ENCODE measurements at regions not wholly inside any gene's neighbourhood (a gene's known extent, or its start where the extent isn't known, plus 50 kb on each side); places are given as distances from the start of the nearest gene placed in this dataset.

DNA sequence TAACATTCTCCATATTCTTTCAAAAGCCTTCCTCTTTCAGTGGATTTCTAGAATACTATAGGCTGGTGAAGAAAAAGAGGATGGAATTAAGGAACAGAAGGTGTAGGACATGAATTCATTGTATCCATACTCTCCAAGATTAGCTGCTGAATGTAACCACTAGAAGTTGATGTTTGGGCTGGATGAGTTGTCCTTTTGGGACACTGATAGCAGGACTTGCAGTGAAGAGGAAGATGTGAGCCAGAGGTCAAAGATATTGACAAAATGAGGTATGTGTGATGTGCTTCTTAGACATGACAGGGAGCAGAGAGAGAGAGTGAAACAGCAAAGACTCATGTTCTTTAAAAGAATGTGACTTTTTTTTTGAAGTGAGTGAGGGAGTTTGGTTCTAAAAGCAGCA, 134.3 kb upstream of the MAN1A1 start:
- Histone ChIP-seq H3K27me3 (no peaks in the 10 kb centered on the region), H3K9me3 (no peaks in the 10 kb centered on the region), H3K4me1 (no peaks in the 10 kb centered on the region), H3K27ac (no peak overlapping the region), H3K36me3 (no peaks in the 10 kb centered on the region), H3K4me3 (no peak overlapping the region)
- intact Hi-C loops (cut with DNase I; ENCODE audit: low total_unique reads), result no loop called here
- DNase-seq, result no peak
- TF ChIP-seq, protein P1, sequence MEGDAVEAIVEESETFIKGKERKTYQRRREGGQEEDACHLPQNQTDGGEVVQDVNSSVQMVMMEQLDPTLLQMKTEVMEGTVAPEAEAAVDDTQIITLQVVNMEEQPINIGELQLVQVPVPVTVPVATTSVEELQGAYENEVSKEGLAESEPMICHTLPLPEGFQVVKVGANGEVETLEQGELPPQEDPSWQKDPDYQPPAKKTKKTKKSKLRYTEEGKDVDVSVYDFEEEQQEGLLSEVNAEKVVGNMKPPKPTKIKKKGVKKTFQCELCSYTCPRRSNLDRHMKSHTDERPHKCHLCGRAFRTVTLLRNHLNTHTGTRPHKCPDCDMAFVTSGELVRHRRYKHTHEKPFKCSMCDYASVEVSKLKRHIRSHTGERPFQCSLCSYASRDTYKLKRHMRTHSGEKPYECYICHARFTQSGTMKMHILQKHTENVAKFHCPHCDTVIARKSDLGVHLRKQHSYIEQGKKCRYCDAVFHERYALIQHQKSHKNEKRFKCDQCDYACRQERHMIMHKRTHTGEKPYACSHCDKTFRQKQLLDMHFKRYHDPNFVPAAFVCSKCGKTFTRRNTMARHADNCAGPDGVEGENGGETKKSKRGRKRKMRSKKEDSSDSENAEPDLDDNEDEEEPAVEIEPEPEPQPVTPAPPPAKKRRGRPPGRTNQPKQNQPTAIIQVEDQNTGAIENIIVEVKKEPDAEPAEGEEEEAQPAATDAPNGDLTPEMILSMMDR (IDR thresholded peaks at IDR 0.05), result no peak
- no peak for TF ChIP-seq POLR2A (IDR thresholded peaks at IDR 0.05)

DNA sequence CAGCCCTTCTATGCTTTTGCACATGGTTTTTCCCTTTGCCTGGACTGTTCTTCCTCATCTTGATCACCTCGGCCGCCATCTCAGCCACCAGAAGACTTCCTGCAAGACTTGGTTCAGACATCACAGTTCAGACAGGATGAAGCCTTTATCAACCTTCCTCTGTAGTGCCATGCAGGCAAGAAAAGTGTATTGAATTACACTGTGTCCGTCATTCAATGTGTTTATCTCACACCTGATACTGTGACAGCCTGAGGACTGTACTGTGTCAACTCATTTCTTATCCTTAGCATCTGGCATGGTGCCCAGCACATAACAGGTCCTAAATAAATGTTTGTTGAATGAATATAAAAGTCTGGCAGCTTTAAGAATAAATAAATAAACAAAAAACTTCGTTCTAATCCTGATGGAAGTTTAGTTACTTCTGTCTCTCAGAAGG, 133.3 kb upstream of the MAN1A1 start:
- Histone ChIP-seq H3K9me3 (no peaks in the 10 kb centered on the region), H3K4me1 (no peaks in the 10 kb centered on the region), H3K27ac (no peak overlapping the region), H3K36me3 (no peaks in the 10 kb centered on the region), H3K27me3 (no peaks in the 10 kb centered on the region), H3K4me3 (no peak overlapping the region)
- TF ChIP-seq, protein P1 (IDR thresholded peaks at IDR 0.05), result no peak
- TF ChIP-seq POLR2A (IDR thresholded peaks at IDR 0.05), result no peak
- DNase-seq, result no peak
- intact Hi-C loops (cut with DNase I; ENCODE audit: low total_unique reads), result no loop called here

DNA sequence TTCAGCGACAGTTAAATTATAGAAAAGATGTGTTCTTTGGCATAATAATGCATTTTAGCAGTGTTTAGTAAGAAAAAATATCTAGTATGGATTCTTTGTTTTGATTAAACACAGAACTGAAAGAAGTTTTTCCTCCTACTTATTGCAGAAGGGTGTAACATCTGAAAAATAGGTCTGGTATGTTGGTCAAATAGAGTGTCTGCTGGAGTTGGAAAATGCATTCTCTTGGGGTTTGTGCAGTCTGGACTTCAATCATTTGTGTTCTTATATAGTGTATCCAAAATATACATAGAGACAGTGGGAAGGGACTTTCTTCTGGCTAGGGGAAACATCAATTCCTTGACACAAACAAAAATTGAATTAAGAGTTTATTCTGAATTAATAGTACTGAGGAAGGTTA, 132.4 kb upstream of the MAN1A1 start:
- Histone ChIP-seq H3K4me1 (no peaks in the 10 kb centered on the region), H3K9me3 (no peaks in the 10 kb centered on the region), H3K27ac (no peak overlapping the region), H3K27me3 (no peaks in the 10 kb centered on the region), H3K36me3 (no peaks in the 10 kb centered on the region), H3K4me3 (no peak overlapping the region)
- intact Hi-C loops (cut with DNase I; ENCODE audit: low total_unique reads), result no loop called here
- TF ChIP-seq, protein P1 (IDR thresholded peaks at IDR 0.05), result no peak
- no peak for TF ChIP-seq POLR2A (IDR thresholded peaks at IDR 0.05)
- DNase-seq, result no peak

DNA sequence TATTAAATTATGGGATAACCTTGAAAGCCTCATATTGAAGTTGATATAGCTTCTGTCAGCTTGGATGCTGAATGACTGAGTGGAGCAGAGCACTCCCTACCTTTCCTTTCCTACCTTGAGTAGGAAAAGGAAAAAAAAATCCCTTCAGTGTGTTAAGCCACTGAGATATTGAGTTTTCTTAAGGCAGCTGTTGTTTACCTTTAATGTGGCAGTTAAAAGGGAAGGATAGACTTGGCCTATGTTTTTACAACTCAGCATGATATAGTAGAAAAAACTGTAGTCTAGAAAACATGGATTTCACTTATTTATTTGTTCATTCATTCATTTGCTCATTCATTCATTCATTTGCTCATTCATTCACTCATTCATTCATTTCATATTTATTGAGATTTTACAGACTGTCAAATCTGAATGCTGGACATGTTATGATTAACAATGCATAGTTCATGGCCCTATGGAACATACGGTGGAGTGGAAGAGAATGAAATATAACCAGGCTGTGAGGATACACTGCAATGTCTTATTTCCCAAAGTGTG, 131.5 kb upstream of the MAN1A1 start:
- Histone ChIP-seq H3K27ac (no peak overlapping the region), H3K9me3 (no peaks in the 10 kb centered on the region), H3K27me3 (no peaks in the 10 kb centered on the region), H3K4me1 (no peaks in the 10 kb centered on the region), H3K4me3 (no peak overlapping the region), H3K36me3 (no peaks in the 10 kb centered on the region)
- TF ChIP-seq, protein P1 (IDR thresholded peaks at IDR 0.05), result no peak
- no peak for TF ChIP-seq POLR2A (IDR thresholded peaks at IDR 0.05)
- intact Hi-C loops (cut with DNase I; ENCODE audit: low total_unique reads), result no loop called here
- no peak for DNase-seq

DNA sequence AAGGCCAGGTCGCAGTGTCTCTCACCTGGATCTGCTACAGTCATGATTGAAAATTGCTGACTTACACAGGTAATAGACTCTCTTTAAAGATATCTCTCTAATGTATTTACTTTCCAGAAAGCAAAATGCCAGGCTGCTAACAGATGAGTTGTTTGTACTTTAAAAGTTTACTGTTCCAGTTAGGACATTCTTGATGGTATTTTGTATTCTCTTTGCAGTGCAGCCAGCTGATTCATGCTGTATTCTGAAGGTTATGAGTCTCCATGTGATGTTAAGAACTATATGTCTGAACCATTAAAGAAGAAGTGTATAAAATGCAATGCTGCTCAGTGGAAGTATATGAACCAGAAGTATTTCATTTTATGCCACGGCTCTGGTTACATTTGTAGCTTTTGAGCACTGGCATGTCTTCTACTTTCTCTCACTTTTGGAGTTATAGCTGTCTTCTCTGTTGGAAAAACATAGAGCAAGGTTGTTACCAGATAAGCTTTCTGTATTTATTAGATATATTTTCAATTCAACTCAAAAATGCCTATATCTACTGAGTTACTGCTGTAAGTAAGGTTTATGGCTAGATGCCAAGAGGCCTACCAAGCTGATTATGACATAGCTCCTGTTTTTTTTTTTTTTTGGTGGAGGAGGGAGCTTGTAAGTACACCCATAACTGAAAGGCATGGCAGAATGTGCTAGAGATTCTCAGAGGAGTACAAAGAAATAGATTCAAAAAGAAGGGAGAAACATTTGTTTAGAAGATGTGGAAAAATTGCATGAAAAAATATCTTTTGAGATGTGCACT, 130.5 kb upstream of the MAN1A1 start:
- H3K4me1 ChIP-seq, result no peaks in the 10 kb centered on the region
- H3K4me3 ChIP-seq, result no peak overlapping the region
- no peaks in the 10 kb centered on the region for H3K9me3 ChIP-seq
- TF ChIP-seq POLR2A (IDR thresholded peaks at IDR 0.05), result no peak
- TF ChIP-seq, protein P1 (IDR thresholded peaks at IDR 0.05), result no peak
- intact Hi-C loops (cut with DNase I; ENCODE audit: low total_unique reads), result no loop called here
- no peaks in the 10 kb centered on the region for H3K36me3 ChIP-seq
- H3K27ac ChIP-seq, result no peak overlapping the region
- H3K27me3 ChIP-seq, result no peaks in the 10 kb centered on the region
- no peak for DNase-seq

Measured in uterus (tissue), 3 donors.